ENCODE measurements at regions not wholly inside any gene's neighbourhood (a gene's known extent, or its start where the extent isn't known, plus 50 kb on each side); places are given as distances from the start of the nearest gene placed in this dataset.

DNA sequence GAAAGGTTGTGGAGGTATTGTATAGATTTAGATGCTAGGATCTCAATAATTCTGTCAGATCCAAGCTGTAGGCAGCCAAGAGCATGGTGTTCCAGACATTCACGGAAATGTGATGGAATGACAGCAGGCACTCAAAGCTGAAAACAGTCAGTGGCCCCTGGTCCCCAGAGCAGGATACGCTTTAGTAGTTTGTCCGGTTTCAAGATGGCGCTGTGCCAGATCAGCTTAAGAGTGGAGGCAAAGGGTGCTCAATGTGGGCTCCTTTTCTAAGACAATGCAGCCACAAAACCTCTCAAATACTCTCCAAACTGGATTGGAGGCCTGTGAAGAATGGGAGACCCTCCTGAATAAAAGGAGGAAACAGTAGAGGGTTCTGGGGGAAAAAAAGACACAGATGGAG, 291.2 kb upstream of the HS3ST1 start:
- no peak for DNase-seq (ENCODE audit: low read depth)

DNA sequence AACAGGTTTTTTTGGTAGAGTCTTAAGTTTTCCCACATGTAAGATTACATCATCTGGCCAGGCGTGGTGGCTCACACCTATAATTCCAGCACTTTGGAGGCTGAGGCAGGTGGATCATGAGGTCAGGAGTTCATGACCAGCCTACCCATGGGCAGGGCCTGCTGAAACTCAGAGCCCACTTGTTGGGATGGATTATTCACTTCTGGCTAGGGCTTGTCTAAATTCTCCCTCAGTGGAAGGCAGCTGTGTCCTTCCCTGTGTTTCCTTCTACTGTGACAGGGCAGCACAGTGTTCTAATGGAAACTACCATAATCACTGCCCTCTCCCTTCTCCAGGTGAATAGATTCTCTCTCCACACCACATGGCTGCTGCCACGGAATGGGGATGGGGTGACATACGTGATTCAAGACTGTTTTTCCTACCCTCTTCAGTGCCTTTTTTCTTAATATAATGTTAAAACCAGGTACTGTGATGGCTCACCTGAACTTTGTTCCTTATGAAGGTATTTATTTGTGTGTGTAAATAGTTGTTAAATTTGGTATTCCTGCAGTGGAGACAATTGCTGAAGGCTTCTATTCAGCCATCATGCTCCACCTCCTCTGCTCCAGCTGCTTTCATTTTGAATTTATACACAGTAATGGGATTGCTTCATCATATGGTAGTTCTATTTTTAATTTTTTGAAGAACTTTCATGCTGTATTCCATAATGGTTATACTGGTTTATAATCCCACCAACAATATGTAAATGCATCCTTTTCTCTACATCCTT, 287.2 kb upstream of the HS3ST1 start:
- DNase-seq (ENCODE audit: low read depth) = no peak

DNA sequence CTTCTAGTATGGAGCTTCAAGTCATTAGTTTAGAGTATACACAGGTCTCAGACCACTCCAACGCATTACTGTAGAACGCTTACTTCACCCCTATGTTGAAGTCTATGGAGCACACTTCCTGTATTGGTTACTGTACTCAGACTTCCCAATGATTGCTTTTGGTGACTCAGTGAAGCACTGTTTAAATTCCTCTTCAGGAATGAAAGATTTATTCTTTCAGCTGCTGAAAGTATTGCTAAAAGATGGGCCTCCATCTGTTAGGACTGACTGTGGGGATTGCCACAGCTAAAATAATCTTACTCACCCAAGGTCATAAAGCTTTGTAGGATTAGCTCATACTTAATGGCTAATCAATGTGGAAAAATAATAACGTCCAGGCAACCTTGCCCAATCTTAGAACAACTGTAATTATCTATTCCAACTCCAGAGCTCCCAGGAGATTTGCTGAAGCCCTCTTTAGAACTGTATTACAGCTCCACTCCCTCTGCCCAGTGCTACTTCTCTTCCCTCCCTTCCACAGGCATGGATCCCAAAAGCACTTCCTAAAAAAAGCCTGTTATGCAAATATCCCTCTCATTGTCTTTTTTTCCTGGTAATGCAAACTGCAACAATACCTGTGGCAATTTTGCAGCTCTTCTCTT, 281.9 kb upstream of the HS3ST1 start:
- DNase-seq (ENCODE audit: low read depth) = no peak

DNA sequence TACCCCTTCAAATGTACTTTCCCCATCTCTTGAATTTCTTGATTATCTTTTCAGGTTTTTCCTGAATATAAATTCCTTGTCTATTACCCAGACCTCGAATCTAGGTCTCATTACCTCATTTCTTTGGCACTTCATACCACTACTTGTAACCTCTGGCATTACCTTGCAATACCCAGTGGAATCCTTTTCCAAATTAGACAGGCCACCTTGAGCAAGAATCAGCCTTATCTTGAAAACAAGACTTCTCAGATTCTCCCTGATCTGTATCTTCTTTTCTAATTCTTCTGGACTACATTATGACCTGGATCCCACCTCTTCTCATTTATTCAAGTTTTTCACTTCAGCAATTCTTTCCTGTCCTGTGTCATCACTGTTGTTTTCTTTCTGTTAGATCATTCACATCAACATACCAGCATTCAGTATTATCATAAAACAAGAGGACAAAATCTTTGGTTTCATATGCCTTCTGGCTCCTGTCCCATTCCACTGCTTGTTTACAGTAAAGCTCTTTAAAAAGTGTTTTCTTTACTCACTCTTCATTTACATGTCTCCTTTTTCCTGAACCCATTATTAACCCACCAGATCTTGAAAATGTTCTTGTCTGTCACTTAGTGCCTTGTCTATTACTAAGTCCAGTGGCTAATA, 275.6 kb upstream of the HS3ST1 start:
- no peak for DNase-seq (ENCODE audit: low read depth)

DNA sequence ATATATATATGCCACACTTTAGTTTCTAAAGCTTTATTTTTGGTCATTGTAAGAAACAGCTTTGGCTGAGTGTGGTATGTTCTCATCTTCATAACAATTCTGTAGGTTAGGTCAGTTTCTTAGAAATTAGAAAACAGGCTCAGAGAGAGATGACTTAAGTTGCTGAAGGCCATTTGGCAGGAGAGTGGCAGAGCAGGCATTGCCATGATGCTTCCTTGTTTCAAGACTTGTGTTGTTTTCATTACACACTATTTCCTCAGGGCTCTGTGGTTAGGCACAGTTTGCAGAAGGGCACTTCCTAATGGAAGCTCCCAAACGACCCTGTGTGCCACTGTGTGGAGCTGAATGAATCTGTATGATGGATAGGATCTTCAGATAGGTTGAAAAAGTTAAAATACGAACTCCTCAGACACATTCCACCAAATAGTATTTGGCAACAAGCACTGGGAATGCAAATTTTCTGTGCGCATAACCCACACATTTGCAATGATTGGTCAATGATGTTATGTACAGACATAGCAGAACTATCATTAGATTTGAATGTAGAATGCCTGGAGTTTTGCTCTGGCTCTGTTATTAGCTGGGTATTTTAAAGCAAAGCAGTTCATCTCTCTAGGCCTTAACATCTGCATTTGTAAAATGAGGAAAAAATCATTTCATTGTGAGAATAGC, 274.3 kb upstream of the HS3ST1 start:
- no peak for DNase-seq (ENCODE audit: low read depth)

GRCh38 chr4:11701966-11702725, 273.5 kb upstream of the HS3ST1 start:
- no peak for DNase-seq (ENCODE audit: low read depth)

DNA sequence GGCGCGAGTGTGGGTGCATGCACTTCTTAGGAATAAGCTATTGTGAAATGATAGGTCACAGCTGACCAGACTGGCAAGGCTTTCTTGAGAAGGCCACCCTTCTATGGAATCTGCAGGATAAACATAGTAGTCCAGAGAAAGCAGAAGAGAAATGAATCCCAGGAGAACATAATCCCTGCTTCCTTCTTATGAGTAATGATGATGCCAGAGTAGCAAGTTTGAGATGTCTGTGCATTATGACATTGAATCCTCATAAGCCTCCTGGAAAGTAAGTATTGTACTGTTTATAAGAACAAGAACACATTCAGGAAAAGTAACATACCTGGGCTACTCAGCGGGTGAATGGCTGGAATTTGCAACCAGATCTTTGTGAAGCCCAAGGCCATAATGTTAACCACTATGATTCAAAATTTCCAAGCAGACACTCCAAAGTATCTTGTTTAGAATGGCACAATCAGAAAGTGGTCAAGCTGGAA, 272.1 kb upstream of the HS3ST1 start:
- no peak for DNase-seq (ENCODE audit: low read depth)

GRCh38 chr4:11698846-11699590, 270.3 kb upstream of the HS3ST1 start:
- no peak for DNase-seq (ENCODE audit: low read depth)

- DNase-seq (ENCODE audit: low read depth) = no peak
Measured at GRCh38 chr4:11698033-11698432, 269.3 kb upstream of the HS3ST1 start.

DNA sequence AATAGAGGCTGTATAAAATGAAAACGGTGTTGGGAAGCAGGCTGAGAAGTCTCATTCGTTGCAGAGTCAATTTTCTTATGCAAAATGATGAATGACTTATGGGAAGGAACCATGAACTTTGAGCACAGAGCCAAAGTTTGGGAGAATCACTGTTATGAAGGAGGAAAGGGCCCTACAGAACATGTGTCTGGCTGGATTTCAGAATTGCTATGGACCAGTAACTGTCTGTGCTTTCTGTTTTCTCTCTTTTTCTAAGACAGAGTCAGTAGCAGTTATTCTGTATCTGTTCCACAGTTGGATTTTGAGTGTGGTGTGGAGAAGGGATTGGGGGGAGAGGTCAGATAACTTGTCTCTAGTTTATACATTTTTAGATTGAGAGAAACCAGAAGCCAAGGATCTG, 265.0 kb upstream of the HS3ST1 start:
- DNase-seq (ENCODE audit: low read depth) = no peak

DNA sequence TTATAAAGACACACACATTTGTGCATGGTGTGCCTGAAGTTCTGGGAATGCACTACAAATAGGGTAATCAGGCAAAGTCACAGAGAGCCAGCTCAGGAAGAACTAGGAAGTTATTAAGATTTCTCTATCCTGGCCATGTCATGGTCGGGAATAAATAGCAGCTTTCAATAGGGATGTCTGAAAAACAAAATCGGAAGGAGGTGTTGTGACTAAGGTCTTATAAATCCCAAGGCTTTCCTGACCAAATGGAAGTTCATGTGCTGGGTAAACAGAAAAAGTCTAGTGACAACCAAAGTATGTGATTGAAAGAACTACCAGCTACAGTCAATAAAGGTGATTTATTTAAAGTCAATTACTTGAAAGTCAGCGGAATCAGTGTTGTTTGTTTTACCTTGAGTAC, 262.5 kb upstream of the HS3ST1 start:
- DNase-seq (ENCODE audit: low read depth) = no peak

- DNase-seq (ENCODE audit: low read depth) = no peak
Measured at GRCh38 chr4:11687727-11688126, 259.0 kb upstream of the HS3ST1 start.

- DNase-seq (ENCODE audit: low read depth) = no peak
Measured at GRCh38 chr4:11685481-11685880, 256.8 kb upstream of the HS3ST1 start.

DNA sequence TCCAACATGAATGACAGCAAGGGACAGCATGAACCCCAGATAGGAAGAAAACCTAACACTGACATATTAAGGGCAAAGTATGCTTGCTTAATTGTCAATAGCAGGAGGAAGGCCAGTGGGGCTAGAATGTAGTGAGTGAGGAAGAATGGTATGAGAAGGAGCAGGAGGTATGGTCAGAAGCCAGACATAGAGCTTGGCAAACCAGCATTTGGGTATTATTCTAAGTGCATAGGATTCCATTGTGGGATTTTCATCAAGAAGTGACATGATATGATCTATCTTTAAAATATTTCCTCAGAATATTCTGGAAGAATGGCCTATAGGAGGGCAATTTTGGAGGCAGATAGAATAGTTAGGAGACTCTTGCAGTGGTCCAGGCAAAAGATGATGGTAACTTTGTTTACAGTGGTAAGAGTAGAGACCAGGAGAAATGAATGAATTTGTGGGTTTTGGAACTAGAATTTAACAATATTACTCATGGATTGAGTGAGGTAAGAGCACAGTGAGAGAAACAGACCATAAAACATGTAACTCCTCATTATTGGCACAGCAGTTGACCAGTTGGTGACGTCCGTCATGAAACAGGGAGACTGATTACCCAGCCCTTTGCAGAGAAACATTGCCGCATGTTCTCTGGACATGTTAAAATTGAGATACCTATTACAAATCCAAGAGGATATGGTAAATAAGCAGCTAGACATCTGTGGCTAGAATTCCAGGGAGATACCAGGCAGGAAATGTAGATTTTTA, 246.5 kb upstream of the HS3ST1 start:
- no peak for DNase-seq (ENCODE audit: low read depth)

GRCh38 chr4:11670304-11670703, 241.6 kb upstream of the HS3ST1 start:
- no peak for DNase-seq (ENCODE audit: low read depth)

- DNase-seq (ENCODE audit: low read depth) = no peak
Measured at GRCh38 chr4:11669156-11669555, 240.5 kb upstream of the HS3ST1 start.

DNA sequence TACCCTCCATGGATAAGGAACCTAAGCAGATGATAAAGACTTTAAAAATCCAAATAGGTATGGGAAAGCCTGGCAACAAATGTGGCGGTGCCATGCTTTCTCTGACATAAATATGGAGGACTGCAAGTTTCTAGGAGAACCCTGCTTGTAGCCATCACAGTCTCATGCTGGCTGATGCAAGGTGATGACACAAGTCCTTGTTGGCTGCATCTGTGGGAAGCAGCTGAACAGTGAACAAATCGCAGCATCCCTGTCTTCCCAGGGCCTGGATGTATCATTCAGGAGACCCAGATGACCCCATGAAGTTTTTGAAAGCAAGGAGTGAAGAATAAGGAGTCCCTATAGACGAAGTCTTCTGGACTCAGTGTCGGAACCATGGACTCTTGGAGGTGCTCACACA, 234.4 kb upstream of the HS3ST1 start:
- no peak for DNase-seq (ENCODE audit: low read depth)

DNA sequence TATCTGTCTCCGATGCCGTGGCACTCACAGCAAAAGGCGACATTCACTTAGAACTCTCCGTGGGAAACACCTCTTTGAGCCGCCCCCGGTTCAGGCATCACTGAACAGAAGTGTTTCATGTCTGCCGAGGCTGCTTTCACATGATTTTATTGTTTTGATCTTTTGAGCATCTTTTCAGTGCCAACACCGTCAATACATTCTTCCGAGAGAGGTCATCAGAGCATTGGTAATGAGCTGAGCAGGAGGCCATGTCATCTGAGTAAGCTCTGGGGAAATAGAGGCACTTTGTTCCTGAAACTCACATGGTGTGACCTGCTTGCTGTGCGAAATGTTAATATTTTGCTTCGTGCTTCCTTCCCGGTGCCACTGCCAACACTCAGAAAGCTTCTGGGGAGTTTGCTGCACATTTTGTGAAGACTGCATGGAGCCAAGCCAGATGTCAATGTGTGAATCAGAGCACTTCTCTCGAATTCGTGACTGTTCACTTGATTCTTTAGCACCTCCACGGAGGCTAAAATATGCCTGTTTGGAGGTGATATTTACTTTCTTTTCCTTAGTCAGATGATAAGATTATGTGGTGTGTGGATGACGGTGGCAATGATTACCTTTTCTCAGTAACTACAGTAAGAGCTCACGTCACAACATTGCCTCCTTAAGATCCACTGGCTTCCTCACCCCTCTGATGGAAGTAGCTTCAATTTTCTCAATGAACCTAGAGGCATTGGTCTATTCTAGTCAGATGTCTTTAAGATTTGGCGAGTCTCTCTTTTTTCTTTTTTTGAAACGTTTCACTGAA, 222.3 kb upstream of the HS3ST1 start:
- no peak for DNase-seq (ENCODE audit: low read depth)

- DNase-seq (ENCODE audit: low read depth) = no peak
Measured at GRCh38 chr4:11647433-11647832, 218.7 kb upstream of the HS3ST1 start.
